GM13977 (cell line): ENCODE measurements at regions not wholly inside any gene's neighbourhood (a gene's known extent, or its start where the extent isn't known, plus 50 kb on each side); places are given as distances from the start of the nearest gene placed in this dataset.

Experiments used
- DNase-seq: peaks from one replicate; pipeline ENCODE4 v3.0.0; 2012; ENCODE audit warnings: low spot score
- CTCF ChIP-seq: IDR thresholded peaks from 2 replicates; pipeline ENCODE4 v1.5.1; 2012; ENCODE audit warnings: mild to moderate bottlenecking, control low read depth; ENCODE audit not compliant: insufficient read depth; ENCODE audit errors: extremely low read depth, missing control alignments
- in situ Hi-C: fragments of 300-500 bp; cut with MboI; formaldehyde crosslinking; loops from one replicate; pipeline ENCODE4 v1.12.0; 2022; ENCODE audit warnings: low sequenced_read_pairs, low pct_unique_long_range_greater_than_20kb, mixed read lengths, inconsistent platforms; ENCODE audit not compliant: unreplicated experiment

GRCh38 chr17:71464751-71465150, 656.1 kb upstream of the SOX9 start:
- no peak for TF ChIP-seq CTCF
- in situ Hi-C loops: loop anchor here (25.0 kb wide), 1 partner anchor 1073 kb away; no protein-coding TSS in a partner anchor
- no peak for DNase-seq

GRCh38 chr17:71467719-71468118, 653.1 kb upstream of the SOX9 start:
- DNase-seq: no peak
- TF ChIP-seq CTCF: no peak
- in situ Hi-C loops: loop anchor here (25.0 kb wide), 1 partner anchor 1070 kb away; no protein-coding TSS in a partner anchor

GRCh38 chr17:71470062-71470461, 650.8 kb upstream of the SOX9 start:
- TF ChIP-seq CTCF: no peak
- DNase-seq: no peak
- in situ Hi-C loops: loop anchor here (25.0 kb wide), 1 partner anchor 1067 kb away; no protein-coding TSS in a partner anchor

GRCh38 chr17:71472809-71473789, 647.7 kb upstream of the SOX9 start:
- in situ Hi-C loops: loop anchor here (25.0 kb wide), 1 partner anchor 1064 kb away; no protein-coding TSS in a partner anchor

GRCh38 chr17:71477356-71477755, 643.5 kb upstream of the SOX9 start:
- DNase-seq: no peak
- no peak for TF ChIP-seq CTCF
- in situ Hi-C loops: no loop called here

More at GRCh38 chr17:71472809-71473789, 647.7 kb upstream of the SOX9 start:
- peak; percentile 42 for DNase-seq
- peak; percentile 68 for TF ChIP-seq CTCF

- no peak for TF ChIP-seq CTCF
- no peak for DNase-seq
- in situ Hi-C loops: no loop called here
These were observed 640.7 kb upstream of the SOX9 start for GRCh38 chr17:71480099-71480498.
